Sciatic nerve (tissue), 2 donors: ENCODE measurements at regions not wholly inside any gene's neighbourhood (a gene's known extent, or its start where the extent isn't known, plus 50 kb on each side); places are given as distances from the start of the nearest gene placed in this dataset.
"Not testable (repeated sequence)": the region's sequence is repeated elsewhere in the genome, so short reads cannot be mapped to it uniquely, and the experiment has no call there.

Experiments used
- ATAC-seq: fragments of 200-7000 bp; cut with Tn5 transposase; one replicate; pipeline ENCODE4 v1.9.1; 2020; ENCODE audit warnings: mild to moderate bottlenecking, moderate library complexity
- DNase-seq: peaks from one replicate; pipeline ENCODE4 v3.0.0-alpha.2; 2020; ENCODE audit warnings: low spot score
- intact Hi-C: fragments of 100-400 bp; cut with DNase I; formaldehyde crosslinking; loops from one replicate; pipeline ENCODE4 v1.14.2; 2022
- donor health status: DM: no; HTN: no; CAD: no.
- donor health status: DM: no; HTN: no; CAD: no.

- no peak for DNase-seq
- peak; percentile 19 for ATAC-seq
- intact Hi-C loops = no loop called here
Measured at GRCh38 chr21:16418642-16419041, 688.9 kb downstream of the USP25 start.

DNA sequence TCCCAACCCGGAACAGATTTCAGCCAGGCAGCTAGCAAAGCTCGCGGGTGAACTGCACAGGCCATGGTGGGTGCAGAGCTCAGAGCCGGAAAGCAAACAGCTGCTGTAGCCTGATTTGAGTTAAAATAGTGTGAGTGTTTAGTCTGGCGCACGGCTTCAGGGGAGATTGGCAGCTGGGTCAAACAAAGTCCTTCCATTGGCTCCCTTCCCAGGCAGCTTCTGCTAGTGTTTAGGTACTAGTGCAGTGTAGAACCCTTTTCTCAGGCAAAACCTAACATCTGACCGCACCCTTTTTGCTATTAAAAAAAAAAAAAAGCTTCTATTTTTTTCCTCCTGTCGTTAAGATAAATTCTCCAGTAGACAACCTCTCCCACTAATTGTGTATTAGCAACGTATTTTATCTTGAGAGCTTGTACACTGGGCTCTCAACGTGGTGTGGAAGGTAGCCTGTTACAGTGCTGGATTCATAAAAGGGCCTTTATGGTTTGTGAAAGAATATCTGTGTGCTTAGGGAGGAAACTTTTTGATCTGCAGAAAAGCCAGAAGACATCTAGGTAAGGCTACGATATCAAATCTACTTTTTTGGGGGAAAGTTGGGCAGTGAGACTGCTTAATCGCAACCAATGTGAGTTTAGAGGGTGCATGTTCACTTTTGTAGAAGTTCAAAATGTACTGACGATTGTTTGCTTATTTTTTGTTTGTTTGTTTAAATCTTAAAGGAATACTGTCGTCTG lies 689.6 kb downstream of the USP25 start:
- DNase-seq (peak; percentile 83), ATAC-seq (peak; percentile 92)
- intact Hi-C loops = no loop called here

GRCh38 chr21:16420031-16420724 lies 690.4 kb downstream of the USP25 start:
- peak; percentile 78 for ATAC-seq
- intact Hi-C loops = no loop called here
- peak; percentile 66 for DNase-seq

DNA sequence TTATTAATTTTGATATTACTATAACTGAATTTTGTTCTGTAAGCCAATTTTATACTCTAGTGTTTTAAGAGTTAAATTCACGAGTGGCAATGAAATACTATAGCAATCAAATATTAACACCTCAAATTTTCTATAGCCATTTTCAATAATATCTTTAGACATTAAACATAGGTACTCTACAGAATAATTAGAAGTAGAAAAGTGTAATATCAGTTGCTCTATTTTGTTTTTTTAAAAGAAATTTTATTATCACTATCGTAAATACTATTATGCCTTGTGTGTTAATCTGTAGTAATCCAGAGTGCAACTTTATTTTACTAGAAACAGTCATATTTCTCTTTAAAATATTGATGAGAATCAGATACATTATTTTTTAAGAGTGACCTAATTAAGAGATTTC lies 691.2 kb downstream of the USP25 start:
- intact Hi-C loops = no loop called here
- DNase-seq (no peak), ATAC-seq (no peak)

GRCh38 chr21:16421965-16422364 lies 692.2 kb downstream of the USP25 start:
- intact Hi-C loops = no loop called here

GRCh38 chr21:16422702-16423101 lies 692.9 kb downstream of the USP25 start:
- DNase-seq (no peak), ATAC-seq (no peak)
- intact Hi-C loops = no loop called here

More at GRCh38 chr21:16421965-16422364, 692.2 kb downstream of the USP25 start:
- DNase-seq (no peak), ATAC-seq (no peak)

DNA sequence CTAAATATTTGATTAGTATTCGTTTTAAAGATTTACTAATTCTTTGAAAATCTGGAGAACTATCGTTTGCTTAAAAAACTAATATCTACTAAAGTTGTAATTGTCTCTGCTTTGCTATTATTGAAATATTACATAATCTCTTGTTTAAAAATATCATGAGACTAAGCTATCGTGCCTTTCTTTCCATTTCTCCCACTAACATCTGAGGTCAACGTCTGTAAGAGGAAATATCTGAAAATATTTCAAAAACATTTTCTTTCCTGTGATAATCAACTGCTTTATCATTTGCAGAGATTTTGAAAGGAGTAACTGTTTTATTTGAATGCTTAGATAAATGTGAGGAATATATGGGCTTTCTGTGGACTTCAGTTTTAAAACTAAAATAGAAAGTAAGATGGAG lies 694.1 kb downstream of the USP25 start:
- ATAC-seq = no peak
- intact Hi-C loops = no loop called here
- no peak for DNase-seq

GRCh38 chr21:16424331-16424751 lies 694.6 kb downstream of the USP25 start:
- intact Hi-C loops = no loop called here
- DNase-seq = no peak
- ATAC-seq = peak; percentile 16

DNA sequence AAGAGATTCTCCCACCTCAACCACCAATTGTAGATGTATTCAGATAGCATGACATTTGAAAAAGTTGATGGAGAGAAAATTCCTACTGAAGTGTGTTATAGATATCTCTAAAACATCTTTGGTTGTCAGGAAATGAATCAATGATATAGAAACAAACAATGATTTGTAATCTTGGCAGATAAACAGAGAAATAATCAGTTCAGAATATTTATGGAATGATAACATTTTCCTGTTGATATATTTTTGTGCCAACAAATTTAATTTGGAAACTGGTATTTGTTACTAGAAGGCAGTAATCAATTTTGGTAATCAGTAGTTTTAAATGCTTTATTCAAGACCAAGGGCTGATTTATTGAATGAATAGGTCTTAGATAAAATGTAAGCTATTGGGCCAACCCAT lies 695.6 kb downstream of the USP25 start:
- no peak for DNase-seq
- intact Hi-C loops = no loop called here
- no peak for ATAC-seq

GRCh38 chr21:16426936-16427335 lies 697.2 kb downstream of the USP25 start:
- intact Hi-C loops = no loop called here
- ATAC-seq (peak; percentile 23), DNase-seq (no peak)

- intact Hi-C loops = no loop called here
- no peak for DNase-seq
- no peak for ATAC-seq
Measured at GRCh38 chr21:16427587-16428087, 697.9 kb downstream of the USP25 start.

GRCh38 chr21:16437586-16437985 lies 707.8 kb downstream of the USP25 start:
- no peak for DNase-seq
- no peak for ATAC-seq
- intact Hi-C loops = no loop called here

DNA sequence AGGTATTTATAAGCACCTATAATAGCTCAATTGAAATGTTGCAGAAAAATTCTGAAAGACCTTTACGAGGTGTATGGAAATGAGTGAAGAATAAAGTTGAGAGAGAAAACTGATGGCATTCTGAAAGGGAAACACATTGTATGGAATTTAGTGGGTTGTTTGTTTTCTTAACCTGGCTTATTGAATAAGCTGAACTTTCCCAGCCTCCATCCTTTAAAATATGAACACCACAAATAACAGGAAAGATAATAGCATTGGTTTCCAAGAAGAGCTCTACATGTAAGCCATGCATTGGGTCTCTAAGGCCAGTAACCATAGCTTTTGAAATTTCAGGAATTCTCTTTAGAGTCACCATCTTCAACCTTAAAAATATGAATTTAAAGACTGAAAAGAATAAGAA lies 709.0 kb downstream of the USP25 start:
- intact Hi-C loops = no loop called here
- DNase-seq (no peak), ATAC-seq (no peak)

- DNase-seq (no peak), ATAC-seq (peak; percentile 30)
- intact Hi-C loops = no loop called here
Measured at GRCh38 chr21:16441789-16442188, 712.0 kb downstream of the USP25 start.

DNA sequence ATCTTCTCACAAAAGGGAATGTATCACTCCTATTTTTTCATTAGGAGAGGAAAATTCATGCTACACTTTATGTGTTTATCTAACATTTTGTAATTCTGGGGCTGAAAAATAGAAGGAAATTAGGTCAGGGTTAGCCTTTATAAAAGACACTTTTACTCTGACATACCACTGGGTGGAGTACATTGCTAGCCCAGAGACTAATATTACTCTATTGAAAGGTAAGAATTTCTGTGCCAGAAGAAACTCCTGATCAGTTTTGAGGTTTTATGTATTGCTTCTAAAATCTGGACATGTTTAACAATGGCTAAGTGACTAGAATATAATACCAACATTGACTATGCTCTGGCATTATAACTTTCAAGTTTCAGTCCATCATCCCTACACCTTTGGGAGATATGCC lies 724.6 kb downstream of the USP25 start:
- intact Hi-C loops = no loop called here

DNA sequence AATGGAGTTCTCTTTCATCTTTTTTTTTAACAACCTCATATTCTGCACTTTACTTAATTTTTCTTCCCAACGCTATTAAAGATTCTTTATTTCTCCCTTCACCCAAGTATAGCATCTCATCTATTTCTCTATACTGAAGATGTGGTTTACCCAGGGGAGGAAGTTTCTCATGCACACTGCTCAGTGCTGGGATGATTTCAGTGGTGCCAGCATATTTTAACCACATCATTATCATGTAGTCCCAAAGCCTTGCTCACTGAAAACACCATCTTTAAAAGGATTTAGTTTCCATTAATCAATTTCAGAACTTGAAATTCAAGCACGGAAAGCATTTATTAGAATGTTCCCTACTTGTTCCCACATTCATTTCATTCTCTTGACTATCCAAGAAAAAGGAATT lies 725.7 kb downstream of the USP25 start:
- intact Hi-C loops = no loop called here
- ATAC-seq (no peak), DNase-seq (no peak)

More for the DNA sequence above, 724.6 kb downstream of the USP25 start:
- no peak for DNase-seq
- peak; percentile 83 for ATAC-seq

DNA sequence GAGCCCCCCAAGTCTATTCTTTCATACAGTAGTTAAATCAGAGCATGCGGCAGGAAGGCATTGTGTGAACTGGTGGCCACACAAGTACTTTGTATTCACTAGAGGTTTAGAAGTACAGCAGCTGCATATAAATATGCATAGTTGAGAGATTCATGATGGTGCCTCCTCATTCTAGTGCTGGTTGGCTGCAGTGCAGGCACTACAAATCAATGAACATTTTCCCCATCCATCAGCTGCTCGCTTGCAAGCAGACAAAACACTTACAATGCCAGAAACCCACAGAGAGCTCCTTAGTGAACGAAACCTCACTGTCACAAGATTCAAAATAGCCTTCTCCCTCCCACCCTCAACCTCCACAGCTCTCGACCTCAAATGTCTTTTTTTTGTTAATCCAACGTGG lies 726.2 kb downstream of the USP25 start:
- ATAC-seq (peak; percentile 41), DNase-seq (no peak)
- intact Hi-C loops = no loop called here

DNA sequence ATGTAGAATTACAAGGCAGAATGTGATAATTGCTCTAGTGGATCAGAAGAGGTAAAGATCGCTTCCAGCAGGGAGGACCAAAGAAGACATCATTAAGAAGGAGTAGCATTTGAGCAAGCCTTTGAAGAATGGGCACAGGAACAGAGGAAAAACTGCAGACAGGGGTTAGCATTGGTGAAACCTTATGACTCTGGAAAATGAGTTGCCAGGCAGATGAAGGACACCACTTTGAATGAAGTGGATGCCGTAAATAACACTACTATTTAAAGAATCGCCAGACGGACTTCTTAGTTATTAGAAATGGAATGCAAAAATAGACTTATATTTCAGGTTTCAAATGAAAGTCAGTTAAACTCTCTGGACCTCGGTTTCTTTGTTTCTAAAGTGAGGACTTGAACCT lies 727.7 kb downstream of the USP25 start:
- no peak for ATAC-seq
- intact Hi-C loops = no loop called here

DNA sequence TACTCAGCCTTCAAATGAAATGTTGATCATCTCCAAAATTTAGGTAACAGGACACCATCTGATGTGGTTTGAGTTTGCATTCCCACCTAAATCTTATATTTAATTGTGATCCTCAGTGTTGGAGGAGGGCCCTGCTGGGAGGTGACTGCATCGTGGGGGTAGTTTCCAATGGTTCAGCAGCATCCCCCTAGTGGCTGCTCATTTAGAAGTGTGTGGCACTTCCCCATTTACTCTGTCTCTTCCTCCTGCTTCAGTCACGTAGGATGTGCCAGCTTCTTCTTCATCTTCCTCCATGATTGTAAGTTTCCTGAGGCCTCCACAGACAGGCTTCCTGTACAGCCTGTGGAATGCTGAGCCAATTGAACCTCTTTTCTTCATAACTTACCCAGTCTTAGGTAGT lies 731.2 kb downstream of the USP25 start:
- ATAC-seq = no peak
- intact Hi-C loops = no loop called here

More for the DNA sequence above, 727.7 kb downstream of the USP25 start:
- no peak for DNase-seq

DNA sequence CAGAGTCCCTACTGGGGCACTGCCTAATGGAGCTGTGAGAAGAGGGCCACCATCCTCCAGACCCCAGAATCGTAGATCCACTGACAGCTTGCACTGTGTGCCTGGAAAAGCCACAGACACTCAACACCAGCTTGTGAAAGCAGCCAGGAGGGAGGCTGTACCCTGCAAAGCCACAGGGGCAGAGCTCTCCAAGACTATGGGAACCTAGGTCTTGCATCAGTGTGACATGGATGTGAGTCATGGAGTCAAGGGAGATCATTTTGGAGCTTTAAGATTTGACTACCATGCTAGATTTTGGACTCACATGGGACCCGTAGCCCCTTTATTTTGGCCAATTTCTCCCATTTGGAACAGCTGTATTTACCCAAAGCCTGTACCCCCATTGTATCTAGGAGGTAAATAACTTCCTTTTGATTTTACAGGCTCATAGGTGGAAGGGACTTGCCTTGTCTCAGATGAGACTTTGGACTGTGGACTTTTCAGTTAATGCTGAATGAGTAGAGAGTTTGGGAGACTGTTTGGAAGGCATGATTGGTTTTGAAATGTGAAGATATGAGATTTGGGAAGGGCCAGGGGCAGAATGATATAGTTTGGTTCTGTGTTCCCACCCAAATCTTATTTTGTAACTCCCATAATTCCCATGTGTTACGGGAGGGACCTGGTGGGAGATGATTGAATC lies 734.6 kb downstream of the USP25 start:
- ATAC-seq, DNase-seq, intact Hi-C loops: not testable (repeated sequence)

More for the DNA sequence above, 731.2 kb downstream of the USP25 start:
- no peak for DNase-seq
